NT2/D1 (cell line): ENCODE measurements at regions not wholly inside any gene's neighbourhood (a gene's known extent, or its start where the extent isn't known, plus 50 kb on each side); places are given as distances from the start of the nearest gene placed in this dataset.

ENCODE experiments used
- DNase-seq: peaks from one replicate; pipeline ENCODE4 v3.0.0-alpha.2; 2011; ENCODE audit warnings: low read depth, low spot score
- H3K27me3 ChIP-seq: 2 replicates; pipeline ENCODE4 v1.6.0; 2011; ENCODE audit warnings: mild to moderate bottlenecking; ENCODE audit not compliant: insufficient read length, insufficient read depth
- H3K36me3 ChIP-seq: 2 replicates; pipeline ENCODE4 v1.6.1; 2011; ENCODE audit warnings: mild to moderate bottlenecking, low read length, mixed read lengths; ENCODE audit not compliant: insufficient read depth, insufficient read length
- H3K4me1 ChIP-seq: 2 replicates; pipeline ENCODE4 v1.5.1; 2011; ENCODE audit not compliant: insufficient read depth, insufficient read length
- H3K4me3 ChIP-seq: 2 replicates; pipeline ENCODE4 v1.5.1; 2011; ENCODE audit warnings: low read depth; ENCODE audit not compliant: insufficient read length
- H3K9ac ChIP-seq: 2 replicates; pipeline ENCODE4 v1.6.0; 2011; ENCODE audit warnings: low read depth; ENCODE audit not compliant: insufficient read length
- H3K9me3 ChIP-seq: 2 replicates; pipeline ENCODE4 v1.5.1; 2011; ENCODE audit warnings: mild to moderate bottlenecking, low read length; ENCODE audit not compliant: insufficient read depth
- SUZ12 ChIP-seq: IDR thresholded peaks from 2 replicates; pipeline ENCODE4 v1.6.1; 2011; ENCODE audit not compliant: insufficient read length, insufficient read depth; ENCODE audit errors: extremely low read depth
- YY1 ChIP-seq: IDR thresholded peaks from 2 replicates; pipeline ENCODE4 v1.6.1; 2011; ENCODE audit not compliant: insufficient read length, insufficient read depth
- ZNF274 ChIP-seq: IDR thresholded peaks from 2 replicates; pipeline ENCODE4 v1.6.1; 2011; ENCODE audit warnings: mild to moderate bottlenecking, low read depth, low read length

DNA sequence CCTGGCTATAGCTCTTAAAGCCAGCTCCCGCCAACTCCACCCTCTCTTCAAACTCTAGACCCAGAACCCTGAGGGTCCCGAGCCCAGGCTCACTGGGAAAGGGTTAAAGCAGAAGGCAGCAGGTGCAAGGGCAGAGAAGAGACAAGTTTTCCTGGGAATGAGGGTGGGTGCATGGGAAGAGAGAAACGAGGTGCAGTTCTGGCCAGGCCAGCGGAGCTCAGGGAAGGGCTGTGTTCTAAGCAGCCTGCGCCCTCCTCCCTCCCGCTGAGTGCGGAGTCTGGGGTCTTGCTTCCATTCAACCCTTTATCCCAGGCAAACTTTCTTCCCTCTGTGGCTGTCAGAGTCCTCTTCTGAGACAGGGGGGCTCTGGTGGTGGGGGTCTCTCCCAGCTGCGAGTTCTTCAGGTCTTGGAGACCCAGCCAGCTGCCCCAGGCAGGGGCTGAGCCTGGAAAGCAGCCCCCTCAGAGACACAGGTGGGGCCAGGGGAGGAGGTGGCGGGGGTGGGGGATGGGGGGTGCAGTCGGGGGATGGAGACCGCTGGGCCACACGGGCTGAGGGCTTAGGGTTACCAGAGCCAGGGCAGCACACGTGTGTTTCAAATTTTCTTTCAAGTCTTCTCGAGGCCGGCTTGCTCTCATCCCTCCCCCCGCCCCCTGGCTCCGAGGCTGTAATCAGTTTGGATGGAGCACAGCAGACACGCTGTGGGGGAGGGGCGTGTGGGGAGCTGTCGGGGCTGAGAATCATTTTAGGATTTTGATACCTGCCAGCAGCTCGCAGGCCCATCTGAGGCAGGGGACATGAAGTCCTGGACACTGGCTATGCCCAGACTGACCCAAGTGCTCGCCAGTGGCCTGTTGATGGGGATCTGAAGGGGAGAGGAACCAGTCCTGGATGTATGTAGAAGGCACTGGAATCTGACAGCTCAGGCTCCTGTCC is 169.6 kb upstream of the SMIM23 start:
- Histone ChIP-seq H3K27me3 (peaks cover 70% of the 10 kb centered on the region), H3K4me1 (peaks cover 9% of the 10 kb centered on the region), H3K36me3 (no peaks in the 10 kb centered on the region), H3K9me3 (peaks cover 10% of the 10 kb centered on the region; the same call in 1 of the 2 replicates), H3K4me3 (no peak overlapping the region), H3K9ac (no peak overlapping the region)
- no peak for DNase-seq
- TF ChIP-seq ZNF274: no peak
- no peak for TF ChIP-seq SUZ12
- TF ChIP-seq YY1: no peak

DNA sequence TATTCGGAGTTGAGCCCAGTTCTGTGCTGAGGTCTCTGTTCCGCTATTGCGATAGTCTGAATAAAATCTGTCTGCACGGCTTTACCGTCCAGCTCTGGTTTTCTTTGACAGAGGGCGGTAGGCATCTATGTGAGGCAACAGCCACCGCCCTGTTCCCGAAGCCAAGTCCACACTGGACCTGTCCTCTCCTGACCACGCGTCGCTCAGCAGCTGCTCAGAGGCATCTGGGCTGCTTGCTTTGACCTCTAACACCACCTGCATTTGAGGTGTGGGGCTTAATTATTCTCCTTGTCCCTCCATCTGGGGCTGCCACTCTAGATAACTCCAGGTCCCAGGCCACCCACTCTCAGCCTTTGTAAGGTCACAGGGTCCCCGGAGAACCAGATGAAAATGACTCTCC is 168.4 kb upstream of the SMIM23 start:
- Histone ChIP-seq H3K4me1 (peaks cover 11% of the 10 kb centered on the region), H3K36me3 (no peaks in the 10 kb centered on the region), H3K27me3 (peaks cover 83% of the 10 kb centered on the region), H3K4me3 (no peak overlapping the region), H3K9me3 (peaks cover 10% of the 10 kb centered on the region; the same call in 1 of the 2 replicates), H3K9ac (no peak overlapping the region)
- no peak for DNase-seq
- TF ChIP-seq YY1: no peak
- no peak for TF ChIP-seq ZNF274
- no peak for TF ChIP-seq SUZ12

DNA sequence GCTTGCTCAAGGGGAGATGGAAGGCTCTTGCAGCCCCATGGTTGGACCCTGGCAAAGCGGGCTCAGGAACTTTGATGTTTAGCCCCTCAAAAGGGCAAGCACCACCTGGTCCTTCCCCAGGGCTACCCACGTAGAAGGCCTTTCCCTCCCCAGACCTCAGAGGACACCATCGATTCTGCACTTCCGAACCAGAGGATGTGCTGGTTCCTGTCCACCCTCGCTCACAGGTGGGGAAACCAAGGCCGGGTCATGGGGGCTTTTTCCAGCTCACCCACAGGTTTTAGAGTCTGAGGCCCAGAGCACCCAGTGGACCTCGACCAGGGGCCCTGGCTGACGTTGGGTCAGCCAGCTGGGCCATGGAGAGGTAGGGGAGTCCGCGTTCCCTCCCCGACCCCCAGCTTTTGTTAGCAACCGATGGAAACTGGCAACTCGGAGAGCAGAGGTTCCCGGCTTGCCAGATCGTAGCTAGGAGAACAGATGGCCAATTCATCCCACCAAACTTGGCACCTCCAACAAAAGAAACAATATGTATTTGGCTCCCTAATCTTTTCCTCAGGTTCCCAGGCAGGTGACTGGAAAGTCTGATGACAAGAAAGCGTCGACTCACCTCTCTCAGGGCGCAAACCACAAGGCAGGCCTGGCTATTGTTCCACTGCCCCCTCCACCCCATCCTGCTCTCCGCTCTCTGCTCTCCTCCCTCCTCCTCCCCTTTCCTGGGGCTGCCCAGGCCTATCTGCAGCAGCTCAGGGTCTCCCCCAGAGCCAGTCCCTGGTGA is 167.6 kb upstream of the SMIM23 start:
- DNase-seq: no peak
- H3K9me3 ChIP-seq: peaks cover 10% of the 10 kb centered on the region; the same call in 1 of the 2 replicates
- H3K9ac ChIP-seq: no peak overlapping the region
- TF ChIP-seq YY1 (no peak), ZNF274 (no peak), SUZ12 (no peak)
- H3K27me3 ChIP-seq: peaks cover 86% of the 10 kb centered on the region
- no peaks in the 10 kb centered on the region for H3K36me3 ChIP-seq
- no peak overlapping the region for H3K4me3 ChIP-seq
- peaks cover 16% of the 10 kb centered on the region for H3K4me1 ChIP-seq

DNA sequence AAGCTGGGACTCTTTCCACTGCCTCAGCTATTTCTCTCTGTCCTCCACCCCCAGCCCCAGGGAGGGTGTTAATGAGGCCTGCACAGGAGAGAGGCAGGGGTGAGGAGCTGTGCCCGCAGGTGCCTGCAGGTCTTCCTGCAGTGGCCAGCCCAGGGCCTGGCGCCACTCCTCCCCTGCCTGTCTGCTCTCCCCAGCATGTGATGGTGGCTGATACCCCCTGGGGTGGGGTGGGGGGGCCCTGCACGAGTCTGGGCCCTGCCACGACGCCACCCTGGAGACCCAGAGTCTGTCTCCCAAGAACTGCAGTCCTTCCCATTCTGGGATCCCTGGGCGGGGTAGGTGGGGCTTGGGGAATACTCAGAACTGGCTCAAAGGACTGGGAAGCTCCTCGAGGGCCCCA is 166.4 kb upstream of the SMIM23 start:
- no peak for DNase-seq
- H3K4me1 ChIP-seq: peaks cover 17% of the 10 kb centered on the region
- no peak overlapping the region for H3K4me3 ChIP-seq
- H3K9ac ChIP-seq: no peak overlapping the region
- no peaks in the 10 kb centered on the region for H3K36me3 ChIP-seq
- 0 out of 2 replicates have a peak, but pooled peaks cover 2% of the 10 kb centered on the region for H3K9me3 ChIP-seq
- peaks cover 86% of the 10 kb centered on the region for H3K27me3 ChIP-seq
- TF ChIP-seq YY1: no peak
- TF ChIP-seq ZNF274: no peak
- TF ChIP-seq SUZ12: no peak

DNA sequence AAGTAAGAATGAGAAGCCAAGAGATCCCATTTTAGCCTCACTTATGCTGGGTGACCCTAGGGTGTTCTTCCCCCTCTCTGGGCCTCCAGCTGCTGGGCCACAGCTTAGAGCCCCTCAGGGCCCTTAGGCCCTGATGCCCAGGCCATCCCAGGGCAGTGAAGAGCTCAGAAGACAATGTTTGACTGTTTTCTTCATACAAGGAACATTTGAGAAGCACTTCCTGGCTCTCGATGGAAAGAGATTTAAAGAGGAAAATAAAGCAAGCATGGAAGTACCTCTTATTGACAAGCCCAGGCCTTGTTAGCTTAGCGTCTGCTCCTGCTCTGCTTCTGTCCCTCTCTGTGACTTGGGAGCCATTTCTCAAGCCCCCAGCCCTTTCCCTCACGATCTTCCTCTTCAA is 165.9 kb upstream of the SMIM23 start:
- DNase-seq: no peak
- H3K36me3 ChIP-seq: no peaks in the 10 kb centered on the region
- no peak overlapping the region for H3K9ac ChIP-seq
- H3K9me3 ChIP-seq: no peaks in the 10 kb centered on the region
- no peak overlapping the region for H3K4me3 ChIP-seq
- H3K4me1 ChIP-seq: peaks cover 21% of the 10 kb centered on the region
- no peak for TF ChIP-seq SUZ12
- TF ChIP-seq YY1: no peak
- TF ChIP-seq ZNF274: no peak
- peaks cover 87% of the 10 kb centered on the region for H3K27me3 ChIP-seq

DNA sequence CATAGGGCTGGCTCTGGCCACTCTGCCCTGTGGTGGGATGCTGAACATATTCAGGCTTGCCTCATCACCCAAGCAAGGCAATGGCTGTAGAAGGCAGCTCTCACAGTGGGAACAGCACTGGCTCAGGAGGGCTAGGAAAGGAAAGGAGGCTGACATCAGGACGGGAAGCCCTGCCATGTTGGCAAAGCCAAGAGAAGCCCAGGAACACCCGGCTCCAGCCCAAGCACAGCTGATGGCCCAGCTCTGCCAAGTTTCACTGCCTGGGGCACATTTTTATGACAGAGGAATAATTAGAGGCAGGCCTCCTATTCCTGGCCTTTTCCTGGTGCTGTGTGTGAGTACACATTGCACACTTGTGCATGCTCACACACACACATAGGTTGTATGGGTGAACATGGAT is 163.6 kb upstream of the SMIM23 start:
- H3K27me3 ChIP-seq: peaks cover 92% of the 10 kb centered on the region
- no peak overlapping the region for H3K4me3 ChIP-seq
- H3K36me3 ChIP-seq: no peaks in the 10 kb centered on the region
- TF ChIP-seq SUZ12 (no peak), ZNF274 (no peak), YY1 (no peak)
- DNase-seq: no peak
- H3K9ac ChIP-seq: no peak overlapping the region
- peaks cover 14% of the 10 kb centered on the region for H3K4me1 ChIP-seq
- H3K9me3 ChIP-seq: peaks cover 8% of the 10 kb centered on the region; the same call in 1 of the 2 replicates

DNA sequence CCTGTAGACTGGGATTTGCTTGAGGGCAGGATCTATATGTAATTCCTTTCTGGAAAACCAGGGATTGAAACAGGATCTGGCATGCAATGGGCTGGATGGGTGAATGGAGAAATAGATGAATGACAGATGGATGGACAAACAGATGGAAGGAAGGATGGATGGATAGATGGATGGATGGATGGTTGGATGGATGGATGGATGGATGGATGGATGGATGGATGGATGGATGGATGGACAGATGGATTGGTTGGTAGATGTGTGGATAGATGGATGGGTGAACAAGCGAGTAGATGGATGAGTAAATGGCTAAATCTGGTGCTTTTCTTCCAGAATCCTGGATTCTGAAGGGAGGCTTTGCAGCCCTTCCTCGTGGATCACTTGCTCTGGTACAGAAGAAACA is 162.5 kb upstream of the SMIM23 start:
- TF ChIP-seq SUZ12: no peak
- TF ChIP-seq YY1: no peak
- TF ChIP-seq ZNF274: no peak
- DNase-seq: no peak
- no peaks in the 10 kb centered on the region for H3K36me3 ChIP-seq
- peaks cover 91% of the 10 kb centered on the region for H3K27me3 ChIP-seq
- peak overlapping the region; percentile 39 for H3K9ac ChIP-seq
- H3K4me1 ChIP-seq: peaks cover 14% of the 10 kb centered on the region
- H3K4me3 ChIP-seq: no peak overlapping the region
- peaks cover 8% of the 10 kb centered on the region; the same call in 1 of the 2 replicates for H3K9me3 ChIP-seq
